ENCODE measurements at regions not wholly inside any gene's neighbourhood (a gene's known extent, or its start where the extent isn't known, plus 50 kb on each side); places are given as distances from the start of the nearest gene placed in this dataset.

DNA sequence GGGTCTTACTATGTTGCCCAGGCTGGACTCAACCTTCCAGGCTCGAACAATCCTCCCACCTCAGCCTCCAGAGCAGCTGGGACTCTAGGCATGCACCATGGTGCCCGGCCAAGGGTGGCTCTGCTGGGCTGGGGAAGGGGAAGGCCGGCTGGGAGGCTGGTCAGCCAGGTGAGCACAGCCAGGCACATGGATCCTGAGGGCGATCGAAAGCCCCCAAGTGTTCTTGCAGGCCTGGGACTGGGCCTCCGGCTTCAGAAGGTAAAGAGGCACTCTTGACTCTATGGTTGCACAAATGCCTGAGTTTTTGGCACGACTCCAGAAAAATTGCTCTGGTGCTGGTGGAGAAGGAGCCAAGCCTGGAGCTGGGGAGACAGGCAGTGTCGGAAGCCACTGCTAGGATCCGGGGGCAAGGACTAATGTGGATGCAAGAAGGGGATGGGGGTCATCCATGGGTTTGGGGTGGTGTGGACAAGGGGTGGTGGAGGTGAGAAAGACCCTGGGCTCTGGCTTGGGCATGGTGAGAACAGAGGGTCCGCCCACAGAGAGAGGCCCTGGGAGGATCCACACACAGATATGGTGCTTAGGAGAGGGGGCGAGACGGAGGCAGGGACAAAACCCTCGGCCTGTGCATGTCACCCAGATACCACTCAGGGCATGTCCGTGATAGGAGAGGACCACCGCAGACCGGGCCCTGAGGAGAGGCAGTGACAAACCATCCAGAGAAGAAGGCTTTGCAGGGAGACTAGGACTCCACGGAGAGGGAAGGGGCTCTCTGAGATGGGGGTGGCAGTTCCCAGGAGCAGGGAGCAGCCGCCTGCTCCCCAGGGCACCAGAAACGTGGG lies 51.1 kb upstream of the COL5A1 start:
- no peak for DNase-seq

DNA sequence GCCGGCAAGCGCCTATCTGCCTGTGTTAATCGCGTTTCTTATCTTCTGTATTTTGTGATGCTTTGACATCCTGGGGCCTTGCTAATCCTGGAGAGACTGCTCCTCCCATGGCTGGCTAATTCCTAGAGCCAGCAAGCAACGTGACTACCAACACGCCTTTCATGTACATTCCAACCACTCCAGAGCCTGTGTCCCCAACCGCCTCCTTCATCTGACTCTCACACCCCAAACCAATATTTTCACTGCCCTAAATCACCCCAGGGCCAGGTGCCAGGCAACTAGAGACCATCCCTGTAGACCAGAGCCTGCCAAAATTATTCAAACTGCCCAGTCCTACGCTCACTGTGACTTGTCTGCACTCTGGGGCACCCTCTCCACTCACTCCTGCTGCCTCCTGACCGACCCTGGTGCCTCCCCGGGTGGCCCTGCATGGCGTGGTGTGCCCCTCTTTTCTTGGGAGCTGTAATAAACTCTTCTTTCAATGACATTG lies 50.5 kb upstream of the COL5A1 start:
- no peak for DNase-seq

DNA sequence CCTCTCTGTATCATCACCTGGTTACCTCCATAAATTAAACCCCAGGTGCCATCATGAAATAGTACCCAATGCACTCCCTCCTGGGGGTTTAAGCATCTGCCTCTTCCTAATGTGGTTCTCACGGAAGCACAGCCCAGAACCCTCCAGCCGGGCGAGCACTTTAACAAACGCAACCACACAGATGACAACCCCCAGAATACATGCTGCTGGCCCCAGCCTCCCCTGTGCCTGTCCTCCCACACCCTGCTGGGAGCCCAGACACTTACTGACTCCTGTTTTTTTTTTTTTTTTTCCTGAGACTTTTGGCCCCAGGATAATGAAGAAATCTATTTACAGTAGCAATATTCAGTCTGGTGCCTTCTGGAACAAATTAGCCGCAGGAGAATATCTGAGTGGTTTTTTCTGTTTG lies 50.0 kb upstream of the COL5A1 start:
- no peak for DNase-seq

Measured in suppressor macrophage treated with lipopolysaccharide for 1 hour (primary cell).